Epithelial cell of prostate (primary cell): ENCODE measurements at regions not wholly inside any gene's neighbourhood (a gene's known extent, or its start where the extent isn't known, plus 50 kb on each side); places are given as distances from the start of the nearest gene placed in this dataset.
"Not testable (repeated sequence)": the region's sequence is repeated elsewhere in the genome, so short reads cannot be mapped to it uniquely, and the experiment has no call there.

ENCODE experiments used
- DNase-seq: peaks from one replicate; pipeline ENCODE4 v3.0.0-alpha.2; 2011; ENCODE audit warnings: low read depth, low spot score
- H3K27ac ChIP-seq: fragments of 450-650 bp; 2 replicates; pipeline ENCODE4 v1.5.1; 2017; ENCODE audit warnings: mild to moderate bottlenecking

- no peak overlapping the region for H3K27ac ChIP-seq
- DNase-seq = no peak
Measured at GRCh38 chr10:52986125-52986524, 213.5 kb upstream of the MBL2 start.

DNA sequence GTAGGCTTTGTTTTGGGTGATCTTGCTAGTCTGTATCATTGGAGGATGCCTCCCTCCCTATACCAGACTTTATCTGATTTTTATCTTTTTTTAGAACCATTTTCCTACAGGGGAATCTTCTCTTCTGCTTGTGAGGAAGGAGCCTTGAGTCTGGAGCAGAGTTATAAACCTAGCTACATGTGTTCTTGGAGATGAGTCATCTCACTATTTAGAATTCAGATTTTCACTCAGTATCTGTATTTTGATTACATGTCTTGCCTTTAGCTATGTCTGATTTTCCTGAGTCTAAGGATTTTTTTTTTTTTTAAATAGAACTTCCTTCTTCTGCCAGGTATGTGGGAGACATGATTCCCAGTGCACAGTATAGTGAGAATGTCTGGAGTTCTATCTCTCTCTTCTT is 211.6 kb upstream of the MBL2 start:
- DNase-seq = no peak
- H3K27ac ChIP-seq = no peak overlapping the region

GRCh38 chr10:52979295-52979990 is 206.9 kb upstream of the MBL2 start:
- no peak overlapping the region for H3K27ac ChIP-seq
- no peak for DNase-seq

GRCh38 chr10:52977581-52977980 is 205.0 kb upstream of the MBL2 start:
- H3K27ac ChIP-seq = no peak overlapping the region
- no peak for DNase-seq

DNA sequence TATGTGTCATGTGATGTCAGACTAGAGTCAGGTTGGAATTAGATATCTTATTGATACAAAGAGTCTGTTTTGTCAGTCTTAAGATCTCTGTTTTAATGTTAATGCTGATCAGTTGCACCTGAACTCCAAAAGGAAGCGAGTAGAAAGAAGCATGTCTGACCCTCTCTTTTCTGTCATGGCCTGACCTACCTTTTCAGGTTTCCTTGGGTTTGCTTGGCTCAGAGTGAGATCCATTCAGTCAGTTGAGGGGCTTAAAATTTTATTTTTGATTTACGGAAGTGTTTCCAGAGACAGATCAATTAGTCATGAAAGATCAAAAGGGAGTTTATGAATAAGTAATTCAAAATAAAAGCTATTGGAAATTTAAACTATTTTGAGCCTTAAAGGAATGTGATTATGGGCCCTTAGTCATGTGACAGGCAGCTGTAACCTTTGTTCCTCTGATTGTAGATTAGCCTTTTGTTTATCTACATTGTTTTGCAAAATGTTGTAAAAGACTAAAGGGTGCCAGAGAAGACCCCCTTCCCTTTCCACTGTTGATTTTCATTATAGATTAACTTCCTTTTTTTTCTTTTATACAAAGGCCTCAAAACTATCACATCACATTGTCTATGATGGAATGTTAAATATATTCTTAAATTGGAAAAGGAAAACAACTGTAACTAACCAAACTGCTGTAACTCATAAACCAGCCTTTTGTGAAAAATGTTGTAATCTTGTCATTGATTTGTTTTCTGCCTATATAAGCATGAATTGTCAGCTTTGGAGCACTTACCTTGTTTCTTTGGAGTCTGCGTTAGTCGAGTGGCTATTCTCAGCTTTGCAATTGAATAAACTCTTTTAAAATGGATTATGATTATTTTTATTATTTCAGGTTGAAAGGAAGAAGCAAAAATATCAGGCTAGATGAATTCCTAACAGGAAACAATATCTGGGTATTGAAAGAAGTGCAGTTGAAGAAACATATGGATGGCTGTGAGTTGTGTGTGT is 195.5 kb upstream of the MBL2 start:
- DNase-seq = no peak
- no peak overlapping the region for H3K27ac ChIP-seq

DNA sequence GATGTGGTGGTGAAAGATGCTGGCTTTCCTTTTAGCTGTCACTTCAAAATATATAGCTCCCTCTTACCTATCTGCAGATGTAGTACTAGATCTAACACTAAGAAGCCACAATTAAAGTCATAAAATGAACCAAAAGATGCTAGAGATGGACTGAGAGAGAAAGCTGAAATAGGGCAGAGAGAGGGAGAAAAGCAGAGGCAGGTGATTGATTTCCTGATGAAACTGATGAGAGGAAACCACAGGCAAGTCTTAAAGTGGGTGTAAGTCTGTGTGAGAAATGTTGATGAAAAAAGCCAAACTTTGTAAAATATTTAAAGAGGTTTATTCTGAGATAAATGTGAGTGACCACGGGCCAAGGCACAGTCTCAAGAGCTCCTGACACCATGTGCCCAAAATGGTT is 194.3 kb upstream of the MBL2 start:
- no peak overlapping the region for H3K27ac ChIP-seq
- DNase-seq = no peak

DNA sequence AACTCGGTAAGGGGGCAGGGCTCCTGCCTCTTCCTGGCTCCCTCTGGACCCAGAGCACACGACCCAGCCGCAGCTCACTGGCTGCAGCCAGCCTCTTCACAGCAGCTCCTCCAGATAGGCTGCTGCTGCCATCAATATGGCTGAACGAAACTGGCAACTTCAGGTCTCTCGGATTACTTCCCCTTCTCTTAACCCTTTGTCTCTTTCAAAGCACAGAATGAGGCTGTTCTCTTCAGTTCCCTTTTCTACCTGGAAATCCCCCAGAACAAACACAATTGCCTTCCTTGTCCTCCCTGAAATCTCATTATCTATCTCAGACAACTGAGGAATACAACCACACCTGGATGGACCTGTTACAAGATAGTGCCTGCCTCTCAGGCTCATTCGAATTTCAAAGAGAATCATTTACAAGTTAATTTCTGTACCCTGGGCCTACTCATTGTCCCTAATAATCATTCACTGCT is 193.4 kb upstream of the MBL2 start:
- H3K27ac ChIP-seq = no peak overlapping the region
- DNase-seq = no peak

DNA sequence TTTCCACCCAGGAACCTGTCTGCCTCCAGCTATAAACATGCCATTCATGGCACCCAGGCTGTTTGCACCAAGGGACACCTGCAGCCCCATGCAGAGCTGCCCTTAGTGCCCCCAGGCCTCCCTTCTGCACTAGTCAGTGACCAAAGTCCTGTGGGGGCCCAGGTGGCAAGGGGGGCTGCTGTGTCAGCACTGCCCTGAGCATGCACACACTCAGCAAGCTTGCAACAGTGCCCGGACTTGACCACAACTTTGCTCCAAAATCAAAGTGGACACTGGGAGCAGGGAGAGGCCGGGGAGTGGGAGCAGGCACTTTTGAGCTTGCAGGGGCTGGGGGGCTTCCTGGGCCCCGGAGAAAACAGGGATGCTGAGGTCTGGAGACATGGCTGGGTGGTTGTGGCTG is 192.9 kb upstream of the MBL2 start:
- H3K27ac ChIP-seq = no peak overlapping the region
- no peak for DNase-seq

- H3K27ac ChIP-seq = no peak overlapping the region
- DNase-seq = no peak
Measured at GRCh38 chr10:52961323-52961722, 188.7 kb upstream of the MBL2 start.

- DNase-seq = no peak
- no peak overlapping the region for H3K27ac ChIP-seq
Measured at GRCh38 chr10:52959810-52960209, 187.2 kb upstream of the MBL2 start.

GRCh38 chr10:52956861-52957260 is 184.3 kb upstream of the MBL2 start:
- DNase-seq = no peak
- peak overlapping the region; percentile 39 for H3K27ac ChIP-seq

DNA sequence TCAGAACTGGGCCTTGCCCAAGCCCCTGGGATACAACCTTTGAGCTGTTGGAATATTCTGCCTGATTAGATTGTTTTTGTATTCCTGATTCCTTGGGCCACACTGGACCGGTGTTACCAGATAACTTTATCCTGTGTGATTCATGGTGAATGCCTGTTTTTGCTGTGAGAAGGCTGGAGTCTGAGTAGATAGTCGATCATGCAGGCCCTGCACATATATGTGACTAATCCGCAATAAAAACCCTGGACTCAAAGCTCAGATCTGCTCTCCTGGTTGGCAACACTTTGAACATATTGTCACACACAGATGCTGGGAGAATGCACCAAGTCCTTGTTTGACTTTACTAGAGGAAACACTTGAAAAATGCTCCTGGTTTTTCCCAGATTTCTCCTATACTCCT is 183.9 kb upstream of the MBL2 start:
- peak; percentile 84 for DNase-seq
- H3K27ac ChIP-seq = peak overlapping the region; percentile 39

- no peak for DNase-seq
- H3K27ac ChIP-seq = no peak overlapping the region
Measured at GRCh38 chr10:52955337-52955736, 182.8 kb upstream of the MBL2 start.

GRCh38 chr10:52954407-52954806 is 181.8 kb upstream of the MBL2 start:
- DNase-seq = peak; percentile 40
- H3K27ac ChIP-seq = peak overlapping the region; percentile 49

GRCh38 chr10:52952391-52953055 is 179.9 kb upstream of the MBL2 start:
- H3K27ac ChIP-seq = no peak overlapping the region
- DNase-seq = no peak

- DNase-seq = no peak
- H3K27ac ChIP-seq = no peak overlapping the region
Measured at GRCh38 chr10:52951824-52952223, 179.2 kb upstream of the MBL2 start.

GRCh38 chr10:52950578-52950977 is 178.0 kb upstream of the MBL2 start:
- DNase-seq = no peak
- H3K27ac ChIP-seq = no peak overlapping the region

- no peak for DNase-seq
- H3K27ac ChIP-seq = no peak overlapping the region
Measured at GRCh38 chr10:52949899-52950298, 177.3 kb upstream of the MBL2 start.

GRCh38 chr10:52946486-52946885 is 173.9 kb upstream of the MBL2 start:
- no peak overlapping the region for H3K27ac ChIP-seq
- no peak for DNase-seq

DNA sequence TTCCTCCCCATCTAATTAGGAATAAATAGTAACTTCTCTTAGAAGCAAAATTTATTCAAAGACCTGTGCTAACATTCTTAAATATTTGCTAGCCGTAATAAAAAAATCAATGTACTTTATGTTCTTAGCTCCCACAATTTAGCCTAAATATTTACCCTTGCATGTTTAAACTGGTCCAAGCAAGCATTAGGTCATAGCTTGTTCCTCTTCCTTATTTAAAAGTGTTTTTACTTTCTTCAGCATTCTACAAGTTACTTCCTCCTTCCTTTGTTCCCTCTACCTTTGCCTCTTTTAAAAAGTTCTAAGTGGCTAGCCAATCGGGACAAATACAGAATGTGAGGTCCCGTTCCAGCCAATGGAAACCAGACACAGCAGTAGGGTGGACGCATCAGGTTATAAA is 172.9 kb upstream of the MBL2 start:
- not testable (repeated sequence) for DNase-seq, H3K27ac ChIP-seq

DNA sequence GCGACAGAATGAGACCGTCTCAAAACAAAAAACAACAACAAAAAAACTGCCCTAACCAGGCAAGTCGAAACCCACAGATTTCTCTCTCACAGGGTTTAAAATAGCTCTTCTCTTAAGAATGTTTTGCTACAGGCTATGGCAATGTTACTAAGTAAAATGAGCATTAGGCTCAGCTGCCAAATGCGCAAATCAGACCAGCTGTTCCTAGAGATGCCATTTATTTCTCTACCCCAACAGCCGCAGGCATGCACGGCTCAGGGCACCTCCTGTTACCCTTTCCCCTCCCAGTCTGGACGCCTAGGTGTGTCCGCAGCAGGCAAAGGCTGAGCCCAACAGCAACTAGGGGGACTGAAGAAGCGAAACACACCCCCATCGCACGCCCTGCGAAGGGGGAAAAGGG is 168.3 kb upstream of the MBL2 start:
- H3K27ac ChIP-seq = no peak overlapping the region
- no peak for DNase-seq
